Ascending aorta (tissue), 2 donors: ENCODE measurements at regions not wholly inside any gene's neighbourhood (a gene's known extent, or its start where the extent isn't known, plus 50 kb on each side); places are given as distances from the start of the nearest gene placed in this dataset.

Experiments
- DNase-seq, 2 donors: peaks; one replicate each; pipeline ENCODE4 v3.0.0-alpha.2; 2019; ENCODE audit warnings: low spot score in 2 of 2
- H3K27ac ChIP-seq, 2 donors: fragments of 200-600 bp; sonication (generic); one replicate each; pipeline ENCODE4 v1.5.1; 2016 to 2017; ENCODE audit warnings: mild to moderate bottlenecking in 1 of 2
- H3K27me3 ChIP-seq: fragments of 200-600 bp; sonication (generic); one replicate; pipeline ENCODE4 v1.5.1; 2017
- H3K36me3 ChIP-seq, 2 donors: fragments of 200-600 bp; sonication (generic); one replicate each; pipeline ENCODE4 v1.5.1; 2016
- H3K4me1 ChIP-seq, 2 donors: fragments of 200-600 bp; sonication (generic); one replicate each; pipeline ENCODE4 v1.5.1; 2016 to 2017; ENCODE audit warnings: mild to moderate bottlenecking in 1 of 2
- H3K4me3 ChIP-seq, 2 donors: fragments of 200-600 bp; sonication (generic); one replicate each; pipeline ENCODE4 v1.5.1; 2016 to 2017; ENCODE audit warnings: mild to moderate bottlenecking in 1 of 2
- H3K9me3 ChIP-seq, 2 donors: fragments of 200-600 bp; sonication (generic); one replicate each; pipeline ENCODE4 v1.5.1; 2016
- intact Hi-C: fragments of 100-400 bp; cut with DNase I; formaldehyde crosslinking; loops from one replicate; pipeline ENCODE4 v1.15.1; 2023
- TF ChIP-seq, protein P1 (sequence below), 3 experiments: fragments of 200-600 bp in 2 of 3; fragments of 450-650 bp in 1 of 3; sonication (generic) in 2 of 3; IDR thresholded peaks; one replicate each; pipeline ENCODE4 v1.5.1; 2016 to 2019; ENCODE audit warnings: antibody characterized with exemption in 3 of 3, mild to moderate bottlenecking in 1 of 3, moderate library complexity in 1 of 3

DNA sequence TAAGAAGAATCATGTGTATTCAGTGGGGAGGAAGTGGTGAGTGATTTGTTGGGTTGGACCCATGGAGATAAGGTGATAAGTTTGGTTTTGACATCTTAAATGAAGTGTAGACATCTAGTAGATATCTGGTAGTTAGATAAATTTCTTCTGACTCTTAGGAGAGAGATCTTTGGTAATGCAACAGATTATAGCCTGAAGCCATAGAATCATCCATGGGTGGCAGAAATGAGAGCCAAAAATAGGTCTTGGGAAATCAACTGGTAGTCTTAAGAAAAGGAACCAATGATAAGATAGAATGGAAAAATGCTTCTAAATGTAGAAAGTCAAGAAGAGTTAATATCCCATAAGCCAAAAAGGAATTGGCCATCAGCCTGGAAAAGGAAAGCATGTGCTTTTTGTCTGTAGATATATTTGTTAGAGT lies 532.7 kb upstream of the GRAMD2B start:
- H3K4me3 ChIP-seq: no peak overlapping the region
- H3K36me3 ChIP-seq: no peaks in the 10 kb centered on the region
- H3K27me3 ChIP-seq: no peaks in the 10 kb centered on the region
- no peak overlapping the region for H3K27ac ChIP-seq
- no peak for DNase-seq
- TF ChIP-seq, protein P1, sequence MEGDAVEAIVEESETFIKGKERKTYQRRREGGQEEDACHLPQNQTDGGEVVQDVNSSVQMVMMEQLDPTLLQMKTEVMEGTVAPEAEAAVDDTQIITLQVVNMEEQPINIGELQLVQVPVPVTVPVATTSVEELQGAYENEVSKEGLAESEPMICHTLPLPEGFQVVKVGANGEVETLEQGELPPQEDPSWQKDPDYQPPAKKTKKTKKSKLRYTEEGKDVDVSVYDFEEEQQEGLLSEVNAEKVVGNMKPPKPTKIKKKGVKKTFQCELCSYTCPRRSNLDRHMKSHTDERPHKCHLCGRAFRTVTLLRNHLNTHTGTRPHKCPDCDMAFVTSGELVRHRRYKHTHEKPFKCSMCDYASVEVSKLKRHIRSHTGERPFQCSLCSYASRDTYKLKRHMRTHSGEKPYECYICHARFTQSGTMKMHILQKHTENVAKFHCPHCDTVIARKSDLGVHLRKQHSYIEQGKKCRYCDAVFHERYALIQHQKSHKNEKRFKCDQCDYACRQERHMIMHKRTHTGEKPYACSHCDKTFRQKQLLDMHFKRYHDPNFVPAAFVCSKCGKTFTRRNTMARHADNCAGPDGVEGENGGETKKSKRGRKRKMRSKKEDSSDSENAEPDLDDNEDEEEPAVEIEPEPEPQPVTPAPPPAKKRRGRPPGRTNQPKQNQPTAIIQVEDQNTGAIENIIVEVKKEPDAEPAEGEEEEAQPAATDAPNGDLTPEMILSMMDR (IDR thresholded peaks at IDR 0.05): no peak
- intact Hi-C loops: no loop called here
- H3K9me3 ChIP-seq: no peaks in the 10 kb centered on the region
- no peaks in the 10 kb centered on the region for H3K4me1 ChIP-seq

DNA sequence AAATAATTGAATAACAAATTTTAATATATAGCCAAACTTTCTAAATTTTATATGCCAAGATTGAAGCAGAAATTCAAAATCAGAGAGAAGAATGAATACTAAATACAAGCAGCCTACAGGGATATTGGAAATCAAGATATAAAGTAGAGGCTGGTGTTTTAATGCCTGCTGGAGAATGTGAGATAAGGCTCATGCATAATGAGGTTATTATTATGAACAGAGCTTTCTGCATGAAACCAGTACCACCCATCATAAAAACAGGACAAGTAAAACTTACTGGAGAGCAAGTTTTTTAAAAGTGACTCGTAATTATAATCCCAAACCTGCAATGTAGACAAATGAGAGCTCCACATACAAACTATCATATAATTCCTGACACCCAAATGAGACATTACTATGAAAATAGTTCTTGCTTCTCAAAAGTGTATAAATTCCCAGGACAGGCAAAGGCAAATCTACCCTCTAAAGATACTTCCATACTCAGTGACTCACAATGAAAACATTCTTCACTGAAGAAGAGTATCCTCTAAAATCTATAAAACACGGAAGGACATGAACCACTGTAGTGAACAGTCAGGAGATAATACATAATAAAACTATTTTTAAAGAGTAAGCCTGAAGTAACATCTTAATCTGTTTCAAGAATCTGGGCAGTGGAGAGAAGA lies 532.0 kb upstream of the GRAMD2B start:
- TF ChIP-seq, protein P1 (IDR thresholded peaks at IDR 0.05): no peak
- H3K27me3 ChIP-seq: no peaks in the 10 kb centered on the region
- no peaks in the 10 kb centered on the region for H3K9me3 ChIP-seq
- intact Hi-C loops: no loop called here
- H3K36me3 ChIP-seq: no peaks in the 10 kb centered on the region
- DNase-seq: no peak
- no peaks in the 10 kb centered on the region for H3K4me1 ChIP-seq
- no peak overlapping the region for H3K4me3 ChIP-seq
- H3K27ac ChIP-seq: no peak overlapping the region

DNA sequence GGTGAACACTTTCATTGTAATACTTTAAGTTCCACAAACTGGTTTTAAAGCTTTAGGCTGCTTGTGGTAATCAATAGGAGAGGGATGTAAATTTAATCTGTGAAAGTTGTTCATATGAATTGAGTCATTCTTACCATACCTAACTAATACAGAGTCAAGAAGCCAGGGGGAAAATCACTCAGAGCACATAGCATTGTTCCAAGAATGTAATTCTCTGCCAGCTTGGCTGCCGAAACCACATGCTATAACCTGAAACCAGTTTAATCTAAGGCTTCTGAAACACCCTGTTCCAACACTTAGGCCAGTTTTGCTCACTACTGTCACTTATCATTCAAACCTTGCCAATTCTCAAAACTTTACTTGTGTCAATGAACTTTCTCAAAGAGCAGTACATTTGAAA lies 528.8 kb upstream of the GRAMD2B start:
- H3K4me1 ChIP-seq: no peaks in the 10 kb centered on the region
- intact Hi-C loops: no loop called here
- H3K4me3 ChIP-seq: no peak overlapping the region
- H3K27me3 ChIP-seq: no peaks in the 10 kb centered on the region
- no peaks in the 10 kb centered on the region for H3K9me3 ChIP-seq
- no peak overlapping the region for H3K27ac ChIP-seq
- no peak for DNase-seq
- no peaks in the 10 kb centered on the region for H3K36me3 ChIP-seq
- TF ChIP-seq, protein P1 (IDR thresholded peaks at IDR 0.05): no peak

DNA sequence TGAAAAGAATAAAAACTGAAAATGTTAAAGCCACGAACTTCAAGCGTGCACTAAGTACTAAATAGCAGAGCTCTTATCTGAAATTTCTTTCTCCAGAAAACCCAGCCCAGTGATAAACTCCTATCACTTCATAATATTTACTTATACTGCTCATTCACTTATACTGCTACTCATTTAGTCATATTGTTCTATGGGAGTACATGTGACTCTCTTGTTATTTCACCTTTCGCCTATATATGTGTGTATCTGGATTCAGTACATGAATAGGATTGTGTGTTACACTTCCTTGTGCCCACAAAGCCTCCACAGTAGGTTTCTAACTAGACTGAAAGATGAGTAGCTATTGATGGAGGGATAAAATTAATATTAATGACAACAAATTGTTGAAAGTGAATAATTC lies 526.8 kb upstream of the GRAMD2B start:
- H3K4me1 ChIP-seq: no peaks in the 10 kb centered on the region
- TF ChIP-seq, protein P1 (IDR thresholded peaks at IDR 0.05): no peak
- H3K4me3 ChIP-seq: no peak overlapping the region
- H3K27ac ChIP-seq: no peak overlapping the region
- intact Hi-C loops: no loop called here
- no peak for DNase-seq
- no peaks in the 10 kb centered on the region for H3K36me3 ChIP-seq
- H3K9me3 ChIP-seq: no peaks in the 10 kb centered on the region
- no peaks in the 10 kb centered on the region for H3K27me3 ChIP-seq

DNA sequence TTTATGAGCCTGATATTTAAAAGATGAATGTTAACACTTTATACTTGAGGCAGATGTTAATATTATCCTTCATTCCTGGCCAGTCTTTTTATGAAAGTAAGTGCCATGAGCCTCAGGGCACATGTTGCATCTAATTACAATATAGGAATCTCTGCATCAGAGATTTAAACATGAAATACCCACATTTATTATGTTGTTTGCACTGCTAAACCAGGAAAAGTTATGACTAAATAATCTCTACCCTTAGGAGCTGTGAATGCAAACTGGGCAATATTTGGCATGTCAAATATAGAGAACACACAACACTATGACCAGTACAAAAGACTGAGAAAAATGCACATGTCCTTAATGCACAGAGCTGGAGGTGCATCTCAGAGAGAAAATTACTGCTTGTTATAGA lies 526.1 kb upstream of the GRAMD2B start:
- Histone ChIP-seq H3K9me3 (no peaks in the 10 kb centered on the region), H3K27ac (no peak overlapping the region), H3K4me3 (no peak overlapping the region), H3K27me3 (no peaks in the 10 kb centered on the region), H3K36me3 (no peaks in the 10 kb centered on the region), H3K4me1 (no peaks in the 10 kb centered on the region)
- TF ChIP-seq, protein P1 (IDR thresholded peaks at IDR 0.05): no peak
- no peak for DNase-seq
- intact Hi-C loops: no loop called here
